ENCODE measurements at regions not wholly inside any gene's neighbourhood (a gene's known extent, or its start where the extent isn't known, plus 50 kb on each side); places are given as distances from the start of the nearest gene placed in this dataset.
"Not testable (repeated sequence)": the region's sequence is repeated elsewhere in the genome, so short reads cannot be mapped to it uniquely, and the experiment has no call there.

- DNase-seq: no peak
Measured at GRCh38 chrX:50967736-50968135, 57.2 kb downstream of the BMP15 start.

- DNase-seq: not testable (repeated sequence)
Measured at GRCh38 chrX:50968871-50969635, 58.5 kb downstream of the BMP15 start.

- DNase-seq: no peak
Measured at GRCh38 chrX:50971395-50971794, 60.9 kb downstream of the BMP15 start.

- DNase-seq: no peak
Measured at GRCh38 chrX:50973199-50973598, 62.7 kb downstream of the BMP15 start.

GRCh38 chrX:50978920-50979682, 68.6 kb downstream of the BMP15 start:
- no peak for DNase-seq

- DNase-seq: no peak
Measured at GRCh38 chrX:50980251-50980650, 69.7 kb downstream of the BMP15 start.

GRCh38 chrX:50988649-50989048, 78.1 kb downstream of the BMP15 start:
- DNase-seq: peak; percentile 22

GRCh38 chrX:50996930-50997329, 86.4 kb downstream of the BMP15 start:
- no peak for DNase-seq

GRCh38 chrX:51000384-51000783, 89.8 kb downstream of the BMP15 start:
- not testable (repeated sequence) for DNase-seq

- not testable (repeated sequence) for DNase-seq
Measured at GRCh38 chrX:51001733-51002632, 91.4 kb downstream of the BMP15 start.

- DNase-seq: no peak
Measured at GRCh38 chrX:51006064-51006463, 95.5 kb downstream of the BMP15 start.

- no peak for DNase-seq
Measured at GRCh38 chrX:51024106-51024696, 113.7 kb downstream of the BMP15 start.

- DNase-seq: no peak
Measured at GRCh38 chrX:51026862-51027261, 116.3 kb downstream of the BMP15 start.

- DNase-seq: no peak
Measured at GRCh38 chrX:51035746-51036145, 125.2 kb downstream of the BMP15 start.

- DNase-seq: no peak
Measured at GRCh38 chrX:51047950-51048349, 137.4 kb downstream of the BMP15 start.

- no peak for DNase-seq
Measured at GRCh38 chrX:51053741-51054140, 143.2 kb downstream of the BMP15 start.

- no peak for DNase-seq
Measured at GRCh38 chrX:51098046-51098445, 187.5 kb downstream of the BMP15 start.

- not testable (repeated sequence) for DNase-seq
Measured at GRCh38 chrX:51119058-51119926, 208.8 kb downstream of the BMP15 start.

- not testable (repeated sequence) for DNase-seq
Measured at GRCh38 chrX:51125743-51126142, 206.9 kb upstream of the NUDT10 start.

- DNase-seq: no peak
Measured at GRCh38 chrX:51144828-51145442, 187.7 kb upstream of the NUDT10 start.

GRCh38 chrX:51148848-51149247, 183.8 kb upstream of the NUDT10 start:
- no peak for DNase-seq
